ENCODE measurements at regions not wholly inside any gene's neighbourhood (a gene's known extent, or its start where the extent isn't known, plus 50 kb on each side); places are given as distances from the start of the nearest gene placed in this dataset.
"Not testable (repeated sequence)": the region's sequence is repeated elsewhere in the genome, so short reads cannot be mapped to it uniquely, and the experiment has no call there.

DNA sequence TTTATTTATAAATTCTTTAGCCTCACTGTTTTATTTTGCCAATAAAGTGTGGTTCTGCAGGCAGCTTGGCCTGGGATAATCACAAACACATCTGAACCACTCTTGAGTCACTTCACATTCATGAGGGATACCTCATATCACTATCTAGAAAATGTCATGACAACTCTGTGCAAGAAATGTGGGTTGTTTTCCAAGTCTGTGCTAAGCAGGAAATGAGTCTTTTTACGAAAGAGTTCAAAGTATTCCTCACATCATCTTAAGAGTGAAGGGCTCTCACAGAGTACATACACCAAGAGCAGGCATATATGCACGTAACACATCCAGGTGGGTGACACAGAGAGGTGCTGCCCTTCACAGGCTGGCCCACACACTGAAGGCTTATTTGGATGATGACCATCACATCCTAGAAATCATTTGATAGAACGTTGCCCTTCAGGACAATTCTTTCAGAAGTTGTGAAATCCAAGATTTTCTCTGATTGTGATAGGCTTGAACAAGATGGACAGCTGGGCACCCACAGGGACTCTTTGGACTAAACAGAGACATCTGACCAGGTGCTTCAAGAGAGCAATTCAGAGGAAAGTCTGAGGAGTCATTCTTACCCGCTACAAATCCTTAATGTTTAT is 811.1 kb upstream of the LRATD1 start:
- no peak for TF ChIP-seq CTCF (IDR thresholded peaks at IDR 0.05; ENCODE audit: low read depth, low read length, missing control alignments)
- in situ Hi-C loops (cut with HindIII; ENCODE audit: low sequenced_read_pairs), result no loop called here
- no peak overlapping the region for H3K4me3 ChIP-seq (ENCODE audit: low read depth, low read length)
- DNase-seq (ENCODE audit: low read depth), result peak; percentile 53

DNA sequence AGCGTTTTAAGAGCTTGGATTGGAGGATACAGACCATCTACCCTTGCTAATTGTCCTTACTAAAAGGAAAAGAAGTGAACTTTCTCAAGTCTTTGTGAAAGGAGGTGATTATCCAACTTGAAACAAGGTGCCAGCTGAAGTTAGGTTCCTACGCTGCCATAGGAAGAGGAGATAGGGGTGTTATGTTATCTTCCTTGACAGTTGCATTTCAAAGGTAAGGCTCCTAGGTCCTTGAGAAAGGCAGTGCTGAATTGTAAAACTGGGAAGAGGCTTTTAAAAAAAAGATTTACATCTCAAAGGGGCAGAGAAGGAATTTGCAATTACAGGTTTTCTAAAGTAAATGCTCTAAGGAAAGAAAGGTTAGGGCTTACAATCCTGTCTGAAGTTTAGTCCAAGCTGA is 810.2 kb upstream of the LRATD1 start:
- no peak for TF ChIP-seq CTCF (IDR thresholded peaks at IDR 0.05; ENCODE audit: low read depth, low read length, missing control alignments)
- no peak for DNase-seq (ENCODE audit: low read depth)
- in situ Hi-C loops (cut with HindIII; ENCODE audit: low sequenced_read_pairs), result no loop called here
- H3K4me3 ChIP-seq (ENCODE audit: low read depth, low read length), result no peak overlapping the region

- no peak for TF ChIP-seq CTCF (IDR thresholded peaks at IDR 0.05; ENCODE audit: low read depth, low read length, missing control alignments)
- in situ Hi-C loops (cut with HindIII; ENCODE audit: low sequenced_read_pairs), result no loop called here
- DNase-seq (ENCODE audit: low read depth), result no peak
- H3K4me3 ChIP-seq (ENCODE audit: low read depth, low read length), result no peak overlapping the region
Observed at GRCh38 chr2:13826314-13826853, 806.1 kb upstream of the LRATD1 start.

GRCh38 chr2:13858626-13859025 is 773.9 kb upstream of the LRATD1 start:
- peak; percentile 34 for DNase-seq (ENCODE audit: low read depth)
- in situ Hi-C loops (cut with HindIII; ENCODE audit: low sequenced_read_pairs), result no loop called here
- TF ChIP-seq CTCF (IDR thresholded peaks at IDR 0.05; ENCODE audit: low read depth, low read length, missing control alignments), result no peak
- no peak overlapping the region for H3K4me3 ChIP-seq (ENCODE audit: low read depth, low read length)

GRCh38 chr2:13868275-13868674 is 764.2 kb upstream of the LRATD1 start:
- H3K4me3 ChIP-seq (ENCODE audit: low read depth, low read length); DNase-seq (ENCODE audit: low read depth); in situ Hi-C loops (cut with HindIII; ENCODE audit: low sequenced_read_pairs): not testable (repeated sequence)

DNA sequence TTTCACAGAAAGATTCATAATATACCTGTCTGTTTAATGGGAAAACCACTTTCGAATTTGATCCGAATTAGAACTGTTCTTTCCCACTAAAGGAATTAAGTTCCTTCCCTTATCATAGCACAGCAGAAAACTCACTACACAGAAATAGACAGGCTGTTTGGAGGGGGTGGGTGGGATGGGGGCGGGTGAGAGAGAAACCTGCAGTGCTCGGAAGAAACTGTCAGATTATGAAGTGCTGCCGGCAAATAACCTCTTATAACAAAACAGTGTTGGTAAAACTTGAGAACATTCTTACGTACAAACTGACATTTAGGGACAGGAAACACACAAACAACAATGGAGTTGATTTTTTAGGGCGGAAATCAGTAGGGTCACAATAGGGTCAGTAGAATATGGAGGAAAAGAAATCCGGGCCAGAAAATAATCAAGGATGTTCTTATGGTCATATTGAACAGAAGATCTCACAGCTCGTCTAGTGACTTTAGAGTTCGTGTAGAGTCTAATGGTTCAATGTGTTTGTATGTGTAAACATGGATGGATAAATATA is 756.0 kb upstream of the LRATD1 start:
- no peak overlapping the region for H3K4me3 ChIP-seq (ENCODE audit: low read depth, low read length)
- no peak for DNase-seq (ENCODE audit: low read depth)
- in situ Hi-C loops (cut with HindIII; ENCODE audit: low sequenced_read_pairs), result no loop called here
- TF ChIP-seq CTCF (IDR thresholded peaks at IDR 0.05; ENCODE audit: low read depth, low read length, missing control alignments), result no peak

DNA sequence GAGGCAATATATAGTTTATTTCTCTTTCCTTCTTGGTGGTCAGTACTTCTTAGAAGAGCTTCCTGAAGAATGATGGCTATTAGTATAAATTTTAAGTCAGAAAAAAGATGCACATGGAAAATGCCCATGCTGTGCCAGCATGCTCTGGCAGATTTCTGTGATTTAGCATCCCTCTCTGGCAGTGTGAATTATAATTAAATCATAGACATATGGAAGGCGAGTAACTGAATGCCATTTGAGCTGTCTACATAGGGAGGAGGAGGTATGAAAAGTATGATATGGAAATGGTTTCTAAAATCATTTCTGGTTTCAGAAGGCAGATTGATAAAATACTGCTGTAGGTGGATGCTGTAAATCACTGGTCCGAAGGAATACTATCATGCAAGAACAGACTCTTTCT is 754.9 kb upstream of the LRATD1 start:
- TF ChIP-seq CTCF (IDR thresholded peaks at IDR 0.05; ENCODE audit: low read depth, low read length, missing control alignments), result no peak
- DNase-seq (ENCODE audit: low read depth), result no peak
- in situ Hi-C loops (cut with HindIII; ENCODE audit: low sequenced_read_pairs), result no loop called here
- H3K4me3 ChIP-seq (ENCODE audit: low read depth, low read length), result no peak overlapping the region

All from astrocyte of the cerebellum (primary cell).